AG20443 (cell line): ENCODE measurements at regions not wholly inside any gene's neighbourhood (a gene's known extent, or its start where the extent isn't known, plus 50 kb on each side); places are given as distances from the start of the nearest gene placed in this dataset.
"Not testable (repeated sequence)": the region's sequence is repeated elsewhere in the genome, so short reads cannot be mapped to it uniquely, and the experiment has no call there.

Experiments
- DNase-seq: peaks from one replicate; pipeline ENCODE4 v3.0.0; 2012; ENCODE audit warnings: low spot score, mixed read lengths

DNA sequence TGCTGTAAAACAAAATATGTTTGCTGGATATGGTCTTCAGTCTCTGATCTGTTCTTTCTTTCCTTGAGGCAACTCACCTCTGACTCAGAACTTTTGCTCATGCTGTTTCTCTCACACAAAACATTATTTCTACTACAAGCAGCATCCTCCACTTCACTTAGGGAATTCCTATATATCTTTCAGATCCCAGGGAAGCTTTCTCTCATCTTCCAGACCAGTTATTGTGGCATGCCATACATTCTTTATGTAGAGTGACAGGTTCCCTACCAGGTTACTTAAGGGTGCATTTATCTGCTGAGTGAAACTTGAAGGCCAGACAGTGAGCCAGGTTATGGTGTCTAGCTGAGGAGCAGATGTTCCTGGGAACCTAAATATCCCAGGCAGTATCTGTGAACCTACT lies 1226.0 kb downstream of the CDH8 start:
- no peak for DNase-seq

DNA sequence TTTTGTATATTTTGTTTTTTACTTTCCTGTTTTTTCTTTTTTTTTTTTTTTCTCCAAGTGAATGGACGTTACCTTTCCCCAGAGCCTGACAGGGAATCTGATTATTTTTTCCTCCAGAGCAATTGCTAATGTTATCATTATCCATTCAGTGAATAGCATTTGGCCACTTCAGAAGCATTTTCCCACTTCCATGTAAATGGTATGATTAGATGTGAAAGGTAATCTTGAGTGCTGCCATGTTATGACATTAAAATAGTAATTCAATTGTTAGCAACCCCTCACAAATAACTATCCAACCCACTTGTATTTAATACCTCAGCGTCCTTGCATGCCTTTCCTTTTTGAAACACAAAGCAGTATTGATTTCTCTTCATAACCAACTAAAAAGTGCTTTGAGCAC lies 1243.8 kb downstream of the CDH8 start:
- no peak for DNase-seq

DNA sequence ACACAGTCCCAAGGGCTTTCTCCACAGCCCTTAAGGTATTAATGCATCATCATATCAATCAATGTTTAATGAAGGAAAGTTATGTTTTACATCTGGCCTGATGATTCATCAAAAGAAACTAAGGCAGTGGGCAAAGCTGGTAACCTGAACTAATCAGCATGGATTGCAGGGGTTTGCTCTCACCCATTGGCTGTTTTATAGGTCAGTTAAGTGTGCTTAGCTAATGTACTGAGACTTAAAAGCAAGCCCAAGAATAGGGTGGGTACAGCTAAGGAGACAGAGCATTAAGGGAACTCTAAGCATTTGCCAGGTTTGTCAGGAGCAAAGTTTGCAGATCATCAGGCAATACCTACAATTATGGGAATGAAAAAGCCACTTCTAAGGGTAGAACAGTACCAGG lies 1247.6 kb downstream of the CDH8 start:
- DNase-seq: no peak

DNA sequence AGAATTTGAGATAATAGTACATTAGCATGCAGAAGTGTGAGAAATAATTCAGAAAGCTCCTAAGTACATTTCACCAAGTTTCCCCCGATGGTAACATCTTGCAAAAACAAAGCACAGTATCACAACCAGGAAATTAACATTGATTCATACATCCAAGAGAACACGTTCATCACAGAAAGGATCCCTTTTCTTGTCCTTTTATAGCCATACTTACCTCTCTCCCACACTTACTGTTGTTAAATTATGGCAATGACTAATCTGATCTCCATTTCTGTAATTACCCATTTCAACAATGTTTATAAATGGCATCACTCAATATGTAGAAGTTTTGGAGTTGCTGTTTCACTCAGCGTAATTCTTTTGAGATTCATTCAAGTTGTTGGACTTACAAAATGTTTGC lies 1260.0 kb downstream of the CDH8 start:
- no peak for DNase-seq

DNA sequence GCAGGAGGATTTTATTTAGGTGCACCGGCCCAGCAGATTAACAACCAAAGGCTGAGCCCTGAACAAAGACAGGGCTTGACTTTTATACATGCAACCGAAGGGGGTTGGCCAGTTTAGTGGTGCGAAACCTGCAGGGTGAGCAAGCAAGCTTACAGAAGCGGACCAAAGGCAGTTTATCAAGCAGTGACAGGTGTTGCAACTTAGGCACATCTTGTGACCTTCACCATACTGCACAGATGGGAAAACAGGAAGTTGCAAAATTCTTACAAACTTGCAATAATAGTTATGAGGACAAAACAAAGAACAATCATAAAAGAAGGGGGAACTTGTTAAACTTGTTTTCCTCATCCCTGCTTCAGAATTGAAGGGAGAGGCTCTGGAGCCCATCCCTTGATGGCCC lies 1265.1 kb downstream of the CDH8 start:
- no peak for DNase-seq

DNA sequence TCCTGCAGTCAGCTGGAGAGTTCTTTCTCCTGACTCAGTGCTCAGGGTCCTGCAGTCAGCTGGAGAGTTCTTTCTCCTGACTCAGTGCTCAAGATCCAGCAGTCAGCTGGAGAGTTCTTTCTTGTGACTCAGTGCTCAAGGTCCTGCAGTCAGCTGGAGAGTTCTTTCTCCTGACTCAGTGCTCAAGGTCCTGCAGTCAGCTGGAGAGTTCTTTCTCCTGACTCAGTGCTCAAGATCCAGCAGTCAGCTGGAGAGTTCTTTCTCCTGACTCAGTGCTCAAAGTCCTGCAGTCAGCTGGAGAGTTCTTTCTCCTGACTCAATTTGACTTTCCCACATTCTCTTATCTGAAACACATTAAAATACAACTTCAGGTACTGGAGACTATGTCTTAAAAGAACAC lies 1265.9 kb downstream of the CDH8 start:
- not testable (repeated sequence) for DNase-seq

DNA sequence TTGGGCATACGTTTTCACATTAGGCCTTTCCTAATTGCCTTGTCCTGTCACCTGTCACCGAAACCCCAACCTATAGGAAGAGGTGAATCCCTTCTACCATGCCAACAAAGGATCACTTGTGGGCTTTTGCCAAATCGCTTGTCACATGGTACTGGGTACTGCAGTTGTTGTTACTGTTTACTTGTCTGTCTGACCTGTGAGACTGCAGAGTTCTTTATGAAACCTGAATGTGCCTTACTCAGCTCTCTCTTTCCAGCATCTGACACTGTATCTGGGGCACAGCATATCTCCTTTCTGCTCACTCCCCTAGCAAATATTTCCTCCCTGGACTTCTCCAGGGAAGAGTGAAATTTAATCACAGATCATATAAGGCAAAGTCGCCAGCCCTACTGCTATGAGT lies 1272.4 kb downstream of the CDH8 start:
- DNase-seq: no peak

DNA sequence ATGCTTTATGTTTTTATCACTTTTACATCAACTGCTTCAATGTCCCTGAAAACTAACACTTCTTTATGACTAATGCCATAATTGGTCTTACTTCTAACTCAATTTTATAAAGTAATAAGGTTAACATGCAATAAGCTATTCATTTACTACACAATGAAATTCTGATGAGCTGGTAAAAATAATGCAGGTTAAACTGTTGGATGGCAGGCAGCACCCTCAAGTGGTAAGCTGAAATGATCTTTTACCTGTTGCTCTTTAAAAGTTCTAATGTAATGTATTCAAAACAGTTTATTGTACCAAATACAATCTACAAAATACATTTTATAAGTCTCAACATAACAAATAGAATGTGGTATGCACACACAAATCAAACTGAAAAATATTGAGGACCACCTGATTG lies 1280.3 kb downstream of the CDH8 start:
- no peak for DNase-seq

DNA sequence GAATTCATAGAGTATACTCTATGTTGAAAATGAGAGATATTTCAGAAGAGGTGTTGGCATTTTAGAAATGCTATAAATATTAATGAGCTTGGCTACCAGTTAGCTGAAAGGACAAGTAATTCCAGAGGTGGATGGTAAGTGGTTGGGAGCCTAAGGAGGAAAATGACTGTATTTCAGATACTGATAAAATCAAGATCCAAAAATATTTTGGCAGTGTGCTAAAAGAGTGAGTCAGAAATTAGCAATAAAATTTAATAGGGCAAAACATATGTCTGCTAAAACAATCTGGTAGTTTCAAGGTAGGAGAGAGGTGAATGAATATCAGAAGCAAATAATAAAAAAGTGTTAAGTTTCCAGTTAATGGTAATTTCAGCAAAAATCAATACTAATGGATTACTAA lies 1287.9 kb downstream of the CDH8 start:
- DNase-seq: no peak

DNA sequence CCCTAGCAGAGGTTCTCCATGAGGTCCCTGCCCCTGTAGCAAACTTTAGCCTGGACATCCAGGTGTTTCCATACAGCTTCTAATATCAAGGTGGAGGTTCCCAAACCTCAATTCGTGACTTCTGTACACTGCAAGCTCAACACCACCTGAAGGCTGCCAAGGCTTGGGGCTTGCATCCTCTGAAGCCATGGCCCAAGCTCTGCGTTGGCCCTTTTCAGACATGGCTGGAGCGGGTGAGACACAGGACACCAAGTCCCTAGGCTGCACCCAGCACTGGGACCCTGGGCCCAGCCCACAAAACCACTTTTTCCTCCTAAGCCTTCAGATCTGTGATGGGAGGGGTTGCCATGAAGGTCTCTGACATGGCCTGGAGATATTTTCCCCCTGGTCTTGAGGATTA lies 1292.0 kb downstream of the CDH8 start:
- no peak for DNase-seq

DNA sequence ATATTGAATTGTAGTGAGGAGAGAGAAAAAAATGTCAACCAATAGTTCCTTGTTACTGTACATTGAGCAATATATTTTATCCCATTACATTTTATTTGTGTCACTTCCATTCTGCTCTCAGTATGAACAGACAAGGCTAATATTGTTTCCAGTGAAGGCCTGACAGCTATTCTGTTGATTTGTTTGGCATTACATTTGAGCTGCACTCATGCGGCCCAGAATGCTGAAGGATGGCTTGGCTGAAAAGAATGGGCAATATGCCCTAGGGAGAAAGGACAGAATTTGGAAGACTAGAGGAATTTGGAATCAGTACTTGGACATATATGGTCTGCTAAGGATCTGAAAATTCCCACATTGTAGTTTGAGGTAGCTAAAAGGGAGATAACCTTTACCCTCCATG lies 1294.4 kb downstream of the CDH8 start:
- DNase-seq: no peak

DNA sequence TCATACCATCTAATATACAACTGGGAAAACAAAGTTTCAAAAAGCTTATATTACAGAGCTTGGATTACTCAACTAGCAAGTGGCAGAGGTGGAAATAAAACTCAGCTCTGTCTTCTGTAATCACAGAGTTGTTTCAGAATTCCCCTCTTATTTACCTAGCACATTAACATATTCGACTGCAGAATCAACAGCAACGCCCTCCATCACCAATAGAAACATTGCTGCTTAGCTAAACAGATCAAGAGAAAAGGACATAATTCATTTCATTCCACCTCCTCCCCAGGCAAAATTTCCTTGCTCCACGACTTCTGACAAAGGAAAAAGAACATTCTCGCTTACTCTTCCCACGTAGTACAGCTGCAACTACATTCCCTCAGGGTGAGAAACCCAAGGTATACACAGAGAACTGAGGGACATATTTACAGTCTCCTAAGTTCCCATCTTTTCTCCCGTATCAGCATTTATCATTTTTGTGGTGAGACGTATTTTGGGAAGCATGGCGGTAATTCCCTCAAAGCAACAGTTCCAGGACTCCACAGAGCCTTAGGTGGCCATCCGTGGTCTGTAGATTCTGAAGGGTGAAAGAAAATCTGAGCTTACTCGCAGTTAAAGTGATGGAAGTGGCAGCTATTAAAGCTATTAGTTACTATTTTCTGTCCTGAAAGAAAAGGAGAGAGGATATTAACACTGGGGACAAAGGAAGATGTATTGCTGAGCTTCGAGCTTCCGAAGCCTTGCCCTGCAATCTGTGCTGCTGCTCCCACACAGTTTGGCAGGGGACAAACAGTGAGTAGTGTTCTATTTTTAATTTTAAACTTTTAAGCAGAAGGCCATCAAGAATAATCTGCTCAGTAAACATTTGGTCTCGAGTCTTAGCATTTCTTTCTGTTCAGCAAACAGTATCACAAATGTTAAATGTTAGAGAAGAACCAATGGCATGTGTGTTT lies 1296.2 kb downstream of the CDH8 start:
- DNase-seq: no peak

DNA sequence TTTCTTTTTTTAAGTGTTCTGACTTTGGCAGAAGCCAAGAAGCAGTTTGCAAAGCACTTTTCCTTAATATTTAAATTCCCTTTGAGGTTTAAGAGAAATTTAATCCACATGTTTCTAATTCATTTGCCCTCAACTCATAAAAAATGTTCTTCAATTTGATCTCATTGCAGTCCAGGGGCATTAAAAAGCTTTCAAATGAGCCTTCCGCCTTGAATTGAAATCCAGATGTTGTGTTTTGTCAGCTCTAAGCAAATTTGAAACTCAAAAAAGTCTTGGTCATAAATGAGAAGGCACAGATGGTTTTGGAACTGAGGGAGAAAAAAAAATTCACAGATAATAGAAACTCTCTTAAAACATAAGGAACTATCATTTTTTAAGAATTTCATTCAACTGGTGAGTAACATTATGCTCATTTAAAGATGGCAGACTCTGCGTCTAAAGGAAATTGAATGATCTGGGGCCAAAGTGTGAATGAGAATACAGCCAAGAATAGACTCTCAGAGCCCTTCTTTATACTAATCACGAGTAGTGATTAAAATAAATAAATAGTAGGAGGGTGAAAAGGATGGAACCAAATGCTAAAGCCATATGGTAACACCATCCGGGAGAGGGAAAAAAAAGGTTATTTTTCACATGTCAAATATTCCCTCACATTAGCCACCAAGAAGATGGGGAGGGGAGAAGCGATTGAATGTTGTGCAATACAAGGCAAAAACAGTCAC lies 1304.7 kb downstream of the CDH8 start:
- no peak for DNase-seq

DNA sequence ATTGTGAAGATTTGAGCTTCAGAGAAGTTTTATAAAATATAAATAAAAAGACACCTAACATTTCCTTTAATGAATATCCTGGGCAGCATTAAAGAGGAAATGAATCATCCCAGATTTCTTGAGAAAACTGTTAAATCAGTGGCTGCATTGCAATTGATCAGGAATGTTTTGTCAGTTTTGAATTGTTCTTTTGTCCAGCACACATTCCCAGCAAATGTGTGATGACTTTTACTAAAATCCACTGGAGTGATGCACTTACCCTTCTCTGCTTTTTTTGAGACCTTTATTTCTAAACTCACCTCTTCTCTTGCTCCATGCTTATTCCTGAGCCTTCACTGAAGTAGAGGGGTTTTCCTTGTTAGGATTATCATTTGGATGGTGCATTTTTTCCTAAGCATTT lies 1307.2 kb downstream of the CDH8 start:
- DNase-seq: no peak

DNA sequence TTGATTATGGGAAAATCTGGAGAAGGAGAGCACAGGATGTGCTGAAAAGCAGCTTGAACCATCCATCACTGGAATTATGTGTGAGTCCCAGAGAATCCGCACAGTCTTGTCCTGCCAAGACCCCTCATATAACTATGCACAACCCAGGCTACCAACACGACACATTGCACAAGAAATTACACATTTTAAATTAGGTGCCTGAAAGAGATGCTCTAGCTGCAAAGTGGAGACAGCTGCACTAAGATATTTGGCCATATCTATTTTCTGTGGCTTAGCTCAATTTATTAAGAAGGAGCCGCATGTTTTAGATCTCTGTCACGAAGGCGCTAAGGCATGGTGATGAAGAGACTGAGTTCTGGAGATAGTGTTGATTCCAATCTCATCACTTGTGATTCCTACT lies 1308.4 kb downstream of the CDH8 start:
- DNase-seq: no peak

DNA sequence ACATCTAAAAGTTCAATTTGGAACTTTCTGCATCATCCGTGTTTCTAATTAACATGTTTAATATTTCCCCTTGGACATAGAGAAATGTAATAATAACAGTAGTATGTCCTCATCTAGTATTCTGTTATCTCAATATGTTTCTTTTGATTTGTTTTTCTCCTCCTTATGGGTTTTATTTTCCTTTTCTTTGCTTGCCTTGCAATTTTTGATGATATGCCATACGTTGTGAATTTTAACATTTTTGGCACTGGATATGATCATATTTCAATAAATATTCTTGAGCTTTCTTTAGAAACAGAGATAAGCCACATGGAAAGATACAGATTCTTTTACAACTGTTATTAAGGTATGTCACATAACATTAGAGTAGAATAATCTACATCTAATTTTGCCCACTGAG lies 1316.2 kb downstream of the CDH8 start:
- no peak for DNase-seq

DNA sequence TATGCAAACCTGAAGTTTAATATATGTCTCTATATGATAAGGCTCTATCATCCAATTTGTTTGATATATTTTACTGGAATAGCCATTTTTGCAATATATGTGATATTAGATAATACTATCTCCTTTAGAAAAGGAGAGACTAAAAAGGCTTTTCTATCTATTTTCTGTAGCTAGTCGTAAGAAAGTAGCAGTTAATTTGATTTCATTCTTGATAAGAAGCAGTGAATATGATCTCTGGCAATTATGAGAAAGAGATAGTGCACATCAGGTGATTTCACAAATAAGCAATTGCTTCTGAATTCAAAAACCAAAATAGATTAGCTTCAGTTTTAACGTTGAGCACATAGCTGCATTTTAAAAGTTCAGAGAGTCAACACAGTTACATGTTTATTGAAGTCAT lies 1318.4 kb downstream of the CDH8 start:
- DNase-seq: no peak

DNA sequence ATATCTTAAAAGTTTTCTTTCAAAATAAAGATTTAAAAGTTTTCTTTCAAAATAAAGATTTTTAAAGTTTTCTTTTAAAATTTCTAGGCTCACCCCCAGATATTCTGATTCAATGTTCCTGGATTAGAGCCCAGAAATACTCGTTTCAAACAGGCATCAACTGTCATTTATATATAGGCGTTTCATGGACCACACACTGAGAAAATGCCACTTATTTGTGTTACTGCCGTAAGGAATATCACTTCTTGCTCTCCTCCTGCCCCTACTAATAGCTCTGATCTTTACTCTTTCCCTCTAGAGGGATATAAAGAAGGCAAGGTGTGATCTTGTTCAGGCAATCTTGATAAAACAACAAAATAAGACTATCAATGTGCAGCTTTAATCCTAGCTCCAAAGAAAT lies 1324.1 kb downstream of the CDH8 start:
- DNase-seq: no peak

DNA sequence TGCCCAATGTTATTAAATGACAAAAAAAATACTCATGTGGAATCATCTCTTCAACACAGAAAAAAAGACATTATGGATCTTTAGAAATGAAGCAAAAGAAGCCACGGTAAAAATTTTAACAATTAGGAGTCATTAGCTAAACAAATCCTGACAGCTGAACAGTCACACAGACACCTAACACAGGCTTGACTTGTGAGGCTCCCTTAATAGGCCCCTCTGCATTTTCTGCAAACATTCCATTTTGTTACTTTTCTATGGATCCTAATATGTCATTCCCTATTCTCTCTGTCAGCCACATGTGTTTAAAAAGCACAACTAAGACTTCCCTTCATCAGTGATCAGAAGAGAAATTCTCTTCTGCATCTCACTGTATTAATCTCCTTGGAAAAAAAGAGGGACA lies 1331.5 kb downstream of the CDH8 start:
- DNase-seq: no peak

DNA sequence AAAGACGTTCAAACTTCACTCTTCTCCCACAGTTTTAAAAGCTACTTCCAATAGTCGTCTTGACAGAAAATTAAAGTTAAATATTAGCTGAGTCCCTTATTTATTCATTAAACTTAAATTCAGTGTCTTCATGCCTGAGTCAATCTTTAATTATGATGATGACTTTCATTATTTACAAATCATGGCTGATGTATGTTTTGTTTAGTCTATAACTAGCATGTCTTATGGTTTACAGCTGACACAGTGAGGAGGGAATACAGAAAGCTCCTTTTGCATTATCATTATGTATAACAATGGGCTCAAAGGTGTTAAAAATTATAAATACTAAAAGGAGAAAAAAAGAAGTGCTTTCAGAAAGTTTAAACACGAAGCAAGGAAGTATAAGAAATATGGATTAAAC lies 1333.1 kb downstream of the CDH8 start:
- DNase-seq: no peak

DNA sequence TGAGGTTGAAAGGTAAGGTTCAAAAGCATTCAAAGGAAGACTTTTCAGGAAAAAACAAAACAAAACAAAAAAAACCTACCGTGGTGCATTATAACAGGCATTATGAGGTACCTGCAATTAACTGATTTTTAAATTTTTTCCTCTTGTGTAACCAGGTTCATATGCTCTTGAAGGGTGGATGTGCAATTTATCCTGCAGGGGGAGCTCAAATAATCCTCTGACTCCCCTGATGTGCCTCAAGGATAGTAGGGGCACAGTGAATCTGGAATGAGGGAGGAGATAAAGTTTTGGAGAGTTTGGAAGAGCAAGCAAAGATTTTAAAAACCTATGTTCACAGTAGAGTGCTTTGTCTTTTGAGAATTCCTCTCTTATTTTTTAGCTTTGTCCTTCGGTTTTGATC lies 1349.4 kb downstream of the CDH8 start:
- DNase-seq: no peak

DNA sequence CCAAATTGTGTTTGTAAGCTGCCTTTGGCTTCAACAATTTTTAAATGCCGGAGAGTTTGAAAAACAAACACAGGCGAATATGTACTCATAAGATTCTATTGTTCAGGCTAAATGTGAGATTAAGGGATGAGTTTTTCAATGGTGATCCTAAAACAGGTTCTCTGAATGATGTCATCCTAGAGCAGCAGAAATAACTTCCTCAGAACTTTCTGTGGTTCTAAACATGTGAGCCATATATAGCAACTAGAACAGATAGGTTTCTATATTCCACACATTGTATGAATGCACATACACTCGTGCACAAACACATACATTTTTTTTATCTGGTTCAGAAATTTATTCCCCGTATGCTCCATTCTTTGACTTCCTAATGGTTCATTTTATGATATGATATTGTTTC lies 1352.2 kb downstream of the CDH8 start:
- no peak for DNase-seq

DNA sequence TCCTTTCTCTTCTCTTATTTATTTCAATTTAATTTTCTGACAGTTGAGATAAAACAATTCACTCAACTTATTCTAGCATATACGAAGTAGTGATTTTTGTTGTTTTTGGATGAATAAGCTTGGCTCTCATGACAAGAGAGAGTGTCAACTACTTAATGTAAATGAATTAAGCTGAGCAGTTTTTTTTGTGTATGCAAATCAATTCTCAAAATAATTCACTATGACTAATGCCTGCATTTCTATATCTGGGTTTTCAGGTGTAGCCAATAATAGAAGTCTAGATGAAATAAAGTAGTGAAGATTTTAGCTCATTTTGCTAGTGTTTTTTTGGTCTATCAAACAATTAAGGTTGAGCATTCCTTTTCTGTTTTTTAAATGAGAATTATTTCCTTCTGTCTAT lies 1354.0 kb downstream of the CDH8 start:
- no peak for DNase-seq

DNA sequence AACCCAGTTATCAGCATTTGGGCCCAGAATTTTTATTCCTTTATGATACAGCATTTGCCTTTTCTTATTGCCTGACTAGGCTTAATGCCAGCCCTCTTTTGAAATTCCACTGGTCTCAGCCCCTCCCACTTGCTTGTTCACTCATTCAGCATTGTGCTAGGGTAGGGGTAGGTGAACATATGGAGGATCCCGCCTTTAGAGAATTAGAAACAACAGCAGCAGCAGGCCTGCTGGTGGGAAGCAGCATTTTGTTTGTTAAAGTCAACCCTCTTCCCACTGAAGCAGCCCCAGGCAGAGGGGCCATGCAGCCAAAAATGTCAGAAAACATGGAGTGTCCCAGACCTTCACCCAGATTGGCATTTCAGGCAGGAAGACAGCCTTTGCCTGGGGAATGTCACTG lies 1355.2 kb downstream of the CDH8 start:
- no peak for DNase-seq
